Parathyroid adenoma (tissue), 2 donors: ENCODE measurements at regions not wholly inside any gene's neighbourhood (a gene's known extent, or its start where the extent isn't known, plus 50 kb on each side); places are given as distances from the start of the nearest gene placed in this dataset.

Experiments
- H2AFZ ChIP-seq: fragments of 300-600 bp; sonication (generic); one replicate; pipeline ENCODE4 v1.7.0; 2017; ENCODE audit warnings: antibody characterized with exemption, mild to moderate bottlenecking
- H3K27ac ChIP-seq: fragments of 300-600 bp; sonication (generic); one replicate; pipeline ENCODE4 v1.7.0; 2017
- H3K27me3 ChIP-seq: fragments of 300-600 bp; sonication (generic); one replicate; pipeline ENCODE4 v1.7.0; 2017; ENCODE audit warnings: low read length; ENCODE audit not compliant: control insufficient read depth, insufficient read depth
- H3K36me3 ChIP-seq: fragments of 300-600 bp; sonication (generic); one replicate; pipeline ENCODE4 v1.7.0; 2017; ENCODE audit warnings: low read length; ENCODE audit not compliant: control insufficient read depth, insufficient read depth
- H3K4me1 ChIP-seq: fragments of 300-600 bp; sonication (generic); one replicate; pipeline ENCODE4 v1.7.0; 2017; ENCODE audit warnings: control low read depth
- H3K4me2 ChIP-seq: fragments of 300-600 bp; sonication (generic); one replicate; pipeline ENCODE4 v1.7.0; 2017; ENCODE audit warnings: low read length
- H3K4me3 ChIP-seq: fragments of 300-600 bp; sonication (generic); one replicate; pipeline ENCODE4 v1.7.0; 2017; ENCODE audit warnings: low read depth, low read length
- H3K79me2 ChIP-seq: fragments of 300-600 bp; sonication (generic); one replicate; pipeline ENCODE4 v1.7.0; 2017; ENCODE audit warnings: control low read depth
- H3K9ac ChIP-seq: fragments of 300-600 bp; sonication (generic); one replicate; pipeline ENCODE4 v1.7.0; 2017; ENCODE audit warnings: mild to moderate bottlenecking
- H3K9me3 ChIP-seq: fragments of 300-600 bp; sonication (generic); one replicate; pipeline ENCODE4 v1.7.0; 2017; ENCODE audit warnings: low read length; ENCODE audit not compliant: control insufficient read depth
- TF ChIP-seq, protein P1 (sequence below): fragments of 300-600 bp; sonication (generic); IDR thresholded peaks from one replicate; pipeline ENCODE4 v1.7.0; 2017; ENCODE audit warnings: antibody characterized with exemption, mild to moderate bottlenecking
- donor health status: primary hyperparathyroidism.

DNA sequence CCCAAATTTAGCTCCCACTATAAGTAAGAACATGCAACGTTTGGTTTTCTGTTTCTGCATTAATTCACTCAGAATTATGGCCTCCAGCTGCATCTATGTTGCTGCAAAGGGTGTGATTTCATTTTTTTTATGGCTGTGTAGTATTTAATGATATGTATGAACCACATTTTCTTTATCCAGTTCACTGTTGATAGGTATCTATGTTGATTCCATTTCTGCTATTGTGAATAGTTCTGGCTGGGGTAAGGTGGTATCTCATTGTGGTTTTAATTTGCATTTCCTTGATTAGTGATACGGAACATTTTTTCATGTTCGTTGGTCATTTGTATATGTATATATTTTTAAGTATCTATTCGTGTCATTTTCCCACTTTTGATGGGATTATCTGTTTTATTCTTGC lies 674.3 kb downstream of the NUP35 start:
- no peaks in the 10 kb centered on the region for H3K36me3 ChIP-seq
- no peaks in the 10 kb centered on the region for H3K9me3 ChIP-seq
- no peak overlapping the region for H3K27ac ChIP-seq
- TF ChIP-seq, protein P1, sequence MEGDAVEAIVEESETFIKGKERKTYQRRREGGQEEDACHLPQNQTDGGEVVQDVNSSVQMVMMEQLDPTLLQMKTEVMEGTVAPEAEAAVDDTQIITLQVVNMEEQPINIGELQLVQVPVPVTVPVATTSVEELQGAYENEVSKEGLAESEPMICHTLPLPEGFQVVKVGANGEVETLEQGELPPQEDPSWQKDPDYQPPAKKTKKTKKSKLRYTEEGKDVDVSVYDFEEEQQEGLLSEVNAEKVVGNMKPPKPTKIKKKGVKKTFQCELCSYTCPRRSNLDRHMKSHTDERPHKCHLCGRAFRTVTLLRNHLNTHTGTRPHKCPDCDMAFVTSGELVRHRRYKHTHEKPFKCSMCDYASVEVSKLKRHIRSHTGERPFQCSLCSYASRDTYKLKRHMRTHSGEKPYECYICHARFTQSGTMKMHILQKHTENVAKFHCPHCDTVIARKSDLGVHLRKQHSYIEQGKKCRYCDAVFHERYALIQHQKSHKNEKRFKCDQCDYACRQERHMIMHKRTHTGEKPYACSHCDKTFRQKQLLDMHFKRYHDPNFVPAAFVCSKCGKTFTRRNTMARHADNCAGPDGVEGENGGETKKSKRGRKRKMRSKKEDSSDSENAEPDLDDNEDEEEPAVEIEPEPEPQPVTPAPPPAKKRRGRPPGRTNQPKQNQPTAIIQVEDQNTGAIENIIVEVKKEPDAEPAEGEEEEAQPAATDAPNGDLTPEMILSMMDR, result no peak
- H3K4me3 ChIP-seq, result no peak overlapping the region
- no peaks in the 10 kb centered on the region for H3K79me2 ChIP-seq
- no peaks in the 10 kb centered on the region for H3K4me1 ChIP-seq
- H3K9ac ChIP-seq, result no peak overlapping the region
- H3K4me2 ChIP-seq, result no peak overlapping the region
- H2AFZ ChIP-seq, result no peak overlapping the region
- H3K27me3 ChIP-seq, result no peaks in the 10 kb centered on the region

DNA sequence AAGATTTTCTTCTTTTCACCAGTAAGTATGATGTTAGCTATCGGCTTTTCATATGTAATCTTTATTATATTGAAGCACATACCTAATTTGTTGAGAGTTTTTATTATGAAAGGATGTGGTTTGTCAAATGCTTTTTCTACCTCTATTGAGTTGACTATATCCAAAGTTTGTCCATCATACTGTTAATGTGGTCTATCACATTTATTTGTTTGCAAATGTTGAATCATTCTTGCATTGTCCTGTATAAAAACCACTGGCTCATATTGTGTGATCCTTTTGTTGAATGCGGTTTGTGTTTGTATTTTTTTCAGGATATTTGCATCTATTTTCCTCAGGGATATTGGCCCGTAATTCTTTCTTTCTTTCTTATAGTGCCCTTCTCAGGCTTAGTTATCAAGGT lies 675.5 kb downstream of the NUP35 start:
- Histone ChIP-seq H3K4me2 (no peak overlapping the region), H3K36me3 (no peaks in the 10 kb centered on the region), H3K27ac (no peak overlapping the region), H3K4me1 (no peaks in the 10 kb centered on the region), H3K9me3 (no peaks in the 10 kb centered on the region), H3K27me3 (no peaks in the 10 kb centered on the region), H3K4me3 (no peak overlapping the region), H3K79me2 (no peaks in the 10 kb centered on the region), H3K9ac (no peak overlapping the region), H2AFZ (no peak overlapping the region)
- TF ChIP-seq, protein P1, result no peak

DNA sequence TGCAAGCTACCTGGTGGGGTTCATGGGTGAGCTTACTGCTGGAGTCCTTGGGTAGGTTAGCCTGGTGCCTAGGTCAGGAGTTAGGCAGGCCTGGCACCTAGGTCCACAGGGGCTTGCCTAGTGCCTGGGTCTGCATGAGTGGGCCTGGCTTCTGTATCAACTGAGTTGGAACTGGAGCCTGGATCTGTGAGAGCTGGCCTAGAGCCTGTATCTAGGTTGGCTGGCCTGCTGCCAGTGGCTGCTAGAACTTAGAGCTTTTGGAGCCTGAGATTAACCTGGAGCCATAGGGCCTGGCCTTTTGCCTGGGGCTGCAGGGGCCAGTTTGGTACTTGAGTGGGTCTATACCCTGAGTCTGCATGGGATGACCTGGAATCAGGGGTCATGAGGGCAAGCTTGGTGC lies 679.4 kb downstream of the NUP35 start:
- Histone ChIP-seq H3K9me3 (no peaks in the 10 kb centered on the region), H3K4me1 (no peaks in the 10 kb centered on the region), H2AFZ (no peak overlapping the region), H3K27ac (no peak overlapping the region), H3K79me2 (no peaks in the 10 kb centered on the region), H3K4me3 (no peak overlapping the region), H3K4me2 (no peak overlapping the region), H3K27me3 (no peaks in the 10 kb centered on the region), H3K36me3 (no peaks in the 10 kb centered on the region), H3K9ac (no peak overlapping the region)
- TF ChIP-seq, protein P1, result no peak

DNA sequence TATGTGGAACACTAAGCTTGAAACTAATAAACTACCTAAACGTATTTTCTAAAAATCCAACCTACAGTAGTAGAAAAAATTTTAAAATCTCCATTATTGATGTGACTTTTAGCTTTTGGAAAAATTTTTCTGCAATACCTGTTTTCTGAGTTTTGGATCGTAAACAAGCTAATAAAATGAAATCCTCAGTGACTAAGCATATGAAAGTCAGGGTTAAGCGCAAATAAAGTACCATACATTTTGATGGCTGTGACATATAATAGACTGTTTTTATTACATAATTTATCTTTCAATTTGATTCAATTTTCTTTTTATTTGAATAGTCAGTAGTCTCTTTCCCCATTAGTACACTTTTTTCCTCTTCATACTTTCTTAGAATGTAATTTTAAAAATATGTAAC lies 683.6 kb downstream of the NUP35 start:
- TF ChIP-seq, protein P1, result no peak
- H3K4me1 ChIP-seq, result no peaks in the 10 kb centered on the region
- H3K27me3 ChIP-seq, result no peaks in the 10 kb centered on the region
- no peak overlapping the region for H2AFZ ChIP-seq
- H3K9ac ChIP-seq, result no peak overlapping the region
- H3K79me2 ChIP-seq, result no peaks in the 10 kb centered on the region
- no peaks in the 10 kb centered on the region for H3K36me3 ChIP-seq
- no peak overlapping the region for H3K4me3 ChIP-seq
- H3K4me2 ChIP-seq, result no peak overlapping the region
- H3K9me3 ChIP-seq, result no peaks in the 10 kb centered on the region
- H3K27ac ChIP-seq, result no peak overlapping the region

DNA sequence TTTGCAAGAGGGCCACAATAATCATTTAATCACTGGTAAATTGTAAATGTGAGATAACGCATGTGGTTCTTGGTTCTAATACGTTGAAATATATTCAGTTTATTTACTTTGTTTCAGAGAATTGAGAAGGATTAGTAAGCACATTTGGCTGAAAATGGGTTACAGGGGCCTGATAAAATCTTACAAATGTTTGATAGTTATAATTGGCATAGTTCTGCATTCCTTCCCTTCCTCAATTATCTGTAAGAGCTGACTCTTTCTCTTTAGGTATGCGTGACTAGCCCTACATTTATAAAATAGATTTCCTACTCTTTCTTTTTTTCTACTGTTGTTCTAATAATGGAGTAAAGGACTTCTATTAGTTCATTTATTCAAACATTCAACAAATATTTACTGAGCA lies 685.2 kb downstream of the NUP35 start:
- Histone ChIP-seq H3K4me1 (no peaks in the 10 kb centered on the region), H3K27me3 (no peaks in the 10 kb centered on the region), H3K4me3 (no peak overlapping the region), H3K27ac (no peak overlapping the region), H2AFZ (no peak overlapping the region), H3K9me3 (no peaks in the 10 kb centered on the region), H3K36me3 (no peaks in the 10 kb centered on the region), H3K79me2 (no peaks in the 10 kb centered on the region), H3K4me2 (no peak overlapping the region), H3K9ac (no peak overlapping the region)
- TF ChIP-seq, protein P1, result no peak
